H1 (cell line): ENCODE measurements at regions not wholly inside any gene's neighbourhood (a gene's known extent, or its start where the extent isn't known, plus 50 kb on each side); places are given as distances from the start of the nearest gene placed in this dataset.

ENCODE experiments used
- CTCF ChIA-PET: fragments of 300-600 bp; sonication (Branson Sonifier 250); formaldehyde crosslinking; loops from one replicate; lab custom pipeline; 2021; ENCODE audit not compliant: partially characterized antibody; lab: Charles Lee
- POLR2A ChIA-PET: fragments of 300-600 bp; sonication (Branson Sonifier 250); formaldehyde crosslinking; loops from one replicate; lab custom pipeline; 2021; ENCODE audit warnings: inconsistent platforms; ENCODE audit not compliant: partially characterized antibody; lab: Charles Lee
- DNase-seq, 2 experiments: peaks; one replicate each; pipeline versions ENCODE4 v3.0.0 to v3.0.0-alpha.2; 2010 to 2022; ENCODE audit warnings: low spot score in 2 of 2, low read depth in 1 of 2, mixed read lengths in 1 of 2
- FAIRE-seq: peaks from 2 replicates; lab custom pipeline; 2011; peaks lifted over from hg19 to GRCh38; lab: Jason Lieb, UNC
- H2AFZ ChIP-seq: 2 replicates; pipeline ENCODE4 v1.8.1; 2012; ENCODE audit warnings: low read length, inconsistent platforms
- H2AK5ac ChIP-seq: 2 replicates; pipeline ENCODE4 v1.6.1; 2013; ENCODE audit warnings: low read depth, low read length
- H2BK120ac ChIP-seq: replicated peaks from 2 replicates; pipeline ENCODE3; 2013; ENCODE audit warnings: low read depth, low read length, inconsistent platforms
- H2BK12ac ChIP-seq: 2 replicates; pipeline ENCODE4 v1.6.1; 2013; ENCODE audit warnings: low read depth, low read length
- H2BK15ac ChIP-seq: 2 replicates; pipeline ENCODE4 v1.6.1; 2013; ENCODE audit warnings: low read length
- H2BK20ac ChIP-seq: 2 replicates; pipeline ENCODE4 v1.6.1; 2013; ENCODE audit warnings: low read length
- H2BK5ac ChIP-seq: 2 replicates; pipeline ENCODE4 v1.6.1; 2013; ENCODE audit warnings: low read depth, low read length
- H3K14ac ChIP-seq: 2 replicates; pipeline ENCODE4 v1.6.1; 2013; ENCODE audit warnings: inconsistent platforms; ENCODE audit not compliant: insufficient read length
- H3K18ac ChIP-seq: 2 replicates; pipeline ENCODE4 v1.6.1; 2013; ENCODE audit warnings: low read length; ENCODE audit errors: extremely low read depth
- H3K23ac ChIP-seq: 2 replicates; pipeline ENCODE4 v1.6.1; 2013; ENCODE audit warnings: inconsistent platforms; ENCODE audit not compliant: insufficient read length
- H3K23me2 ChIP-seq: 2 replicates; pipeline ENCODE4 v1.6.1; 2013; ENCODE audit warnings: low read depth, low read length
- H3K27ac ChIP-seq: 2 replicates; pipeline ENCODE4 v1.6.1; 2011; ENCODE audit warnings: low read depth, low read length, inconsistent platforms
- H3K27me3 ChIP-seq, 4 experiments: replicated peaks in 1 of 4; 1 replicate in 1 of 4; 2 replicates in 3 of 4; pipeline versions ENCODE4 v1.6.1 to v1.8.1; 2011 to 2013; ENCODE audit warnings: low read length in 3 of 4, mild to moderate bottlenecking in 3 of 4, inconsistent platforms in 2 of 4, mixed read lengths in 2 of 4, moderate library complexity in 1 of 4; ENCODE audit not compliant: control insufficient read depth in 3 of 4, insufficient read depth in 3 of 4; ENCODE audit errors: extremely low read depth in 1 of 4
- H3K36me3 ChIP-seq, 4 experiments: 2 replicates each; pipeline versions ENCODE4 v1.6.1 to v1.8.1; 2011 to 2013; ENCODE audit warnings: mild to moderate bottlenecking in 4 of 4, low read length in 3 of 4, moderate library complexity in 2 of 4, control low read depth in 1 of 4, inconsistent platforms in 1 of 4; ENCODE audit not compliant: insufficient read depth in 4 of 4, control insufficient read depth in 2 of 4
- H3K4ac ChIP-seq: replicated peaks from 2 replicates; pipeline ENCODE3; 2013; ENCODE audit warnings: low read length, low read depth, mixed read lengths, inconsistent platforms; ENCODE audit not compliant: insufficient read length
- H3K4me1 ChIP-seq, 4 experiments: replicated peaks in 1 of 4; 1 replicate in 1 of 4; 2 replicates in 3 of 4; pipeline versions ENCODE4 v1.6.1 to v1.8.1; 2011 to 2013; ENCODE audit warnings: low read length in 3 of 4, inconsistent platforms in 2 of 4, mixed read lengths in 1 of 4; ENCODE audit not compliant: insufficient read depth in 4 of 4, control insufficient read depth in 3 of 4
- H3K4me2 ChIP-seq, 2 experiments: 2 replicates each; pipeline versions ENCODE4 v1.6.1 to v1.8.1; 2011 to 2013; ENCODE audit warnings: low read depth in 2 of 2, low read length in 2 of 2, control low read depth in 1 of 2, inconsistent platforms in 1 of 2, mild to moderate bottlenecking in 1 of 2; ENCODE audit not compliant: insufficient read depth in 1 of 2
- H3K4me3 ChIP-seq, 4 experiments: fragments of 200-600, 300-600 bp in 1 of 4; sonication (generic), shearing (Covaris generic), sonication (Bioruptor Twin) in 1 of 4; 2 replicates each; pipeline versions ENCODE4 v1.5.1 to v1.8.1; 2011 to 2016; ENCODE audit warnings: low read length in 4 of 4, low read depth in 3 of 4, control low read depth in 2 of 4, inconsistent platforms in 2 of 4, mild to moderate bottlenecking in 2 of 4, mixed read lengths in 1 of 4, moderate library complexity in 1 of 4; ENCODE audit not compliant: insufficient read depth in 2 of 4; ENCODE audit errors: extremely low read depth in 1 of 4
- H3K56ac ChIP-seq: replicated peaks from 2 replicates; pipeline ENCODE3; 2013; ENCODE audit warnings: low read depth, mild to moderate bottlenecking, mixed read lengths, low read length, inconsistent platforms; ENCODE audit not compliant: insufficient read length
- H3K79me1 ChIP-seq: 2 replicates; pipeline ENCODE4 v1.6.1; 2013; ENCODE audit warnings: low read depth, low read length, control low read depth
- H3K79me2 ChIP-seq, 2 experiments: 2 replicates each; pipeline versions ENCODE4 v1.6.1 to v1.8.1; 2012 to 2013; ENCODE audit warnings: low read length in 2 of 2, mild to moderate bottlenecking in 2 of 2, inconsistent platforms in 1 of 2; ENCODE audit not compliant: insufficient read depth in 2 of 2, control insufficient read depth in 1 of 2
- H3K9ac ChIP-seq, 4 experiments: replicated peaks in 1 of 4; 1 replicate in 1 of 4; 2 replicates in 3 of 4; pipeline versions ENCODE4 v1.6.1 to v1.8.1; 2011 to 2013; ENCODE audit warnings: low read depth in 3 of 4, low read length in 3 of 4, control low read depth in 2 of 4, mild to moderate bottlenecking in 2 of 4, moderate library complexity in 2 of 4, inconsistent platforms in 1 of 4; ENCODE audit errors: extremely low read depth in 1 of 4
- H3K9me3 ChIP-seq, 2 experiments: 2 replicates each; pipeline versions ENCODE4 v1.6.1 to v1.8.1; 2012 to 2013; ENCODE audit warnings: mild to moderate bottlenecking in 2 of 2, moderate library complexity in 2 of 2, control low read depth in 1 of 2, inconsistent platforms in 1 of 2, low read depth in 1 of 2, low read length in 1 of 2, mixed read lengths in 1 of 2; ENCODE audit not compliant: insufficient read depth in 2 of 2
- H4K20me1 ChIP-seq, 2 experiments: replicated peaks in 1 of 2; 2 replicates each; pipeline versions ENCODE3 to v1.8.1; 2011 to 2013; ENCODE audit warnings: inconsistent platforms in 2 of 2, low read length in 2 of 2, mild to moderate bottlenecking in 1 of 2; ENCODE audit not compliant: insufficient read depth in 2 of 2, control insufficient read depth in 1 of 2
- H4K5ac ChIP-seq: 2 replicates; pipeline ENCODE4 v1.6.1; 2013; ENCODE audit warnings: low read length, low read depth, mixed read lengths, inconsistent platforms; ENCODE audit not compliant: insufficient read length
- H4K8ac ChIP-seq: 2 replicates; pipeline ENCODE4 v1.8.0; 2013; ENCODE audit warnings: mild to moderate bottlenecking, moderate library complexity, low read length, inconsistent platforms; ENCODE audit not compliant: insufficient read depth; ENCODE audit errors: extremely low read depth
- H4K91ac ChIP-seq: replicated peaks from 2 replicates; pipeline ENCODE3; 2013; ENCODE audit warnings: low read length, mixed read lengths, inconsistent platforms; ENCODE audit not compliant: insufficient read length
- BRCA1 ChIP-seq: IDR thresholded peaks from 2 replicates; pipeline ENCODE4 v1.6.1; 2012; ENCODE audit warnings: low read depth, low read length, improper control_type of control experiment
- TEAD4 ChIP-seq: IDR thresholded peaks from 2 replicates; pipeline ENCODE4 v1.6.1; 2012; ENCODE audit warnings: low read depth, low read length, inconsistent platforms, mixed read lengths
- WGBS, 2 experiments: shearing (Covaris generic) in 1 of 2; methylation state at CpG; one replicate each; pipeline versions ENCODE4 v1.1.6 to v1.1.7; 2013 to 2015; ENCODE audit warnings: low lambda C conversion rate in 2 of 2, mixed read lengths in 2 of 2, inconsistent platforms in 1 of 2, low coverage in 1 of 2, missing lambda C conversion rate in 1 of 2; ENCODE audit not compliant: insufficient replicate concordance in 2 of 2, insufficient coverage in 1 of 2, insufficient read length in 1 of 2; ENCODE audit errors: extremely low coverage in 1 of 2, missing lambda C conversion rate in 1 of 2; 5-methylcytosine and 5-hydroxymethylcytosine counted together

- 66% methylated on average over 6 of the region's 6 CpGs; no CpG with 5 or more reads in 1 of the 2 experiments for WGBS, 2 experiments
- Histone ChIP-seq H2BK20ac (no peak overlapping the region), H3K4me1 (peaks cover 2 to 10% (median 7%) of the 10 kb centered on the region in 4 experiments; a peak in 5 of 7 replicates), H2AK5ac (no peak overlapping the region), H2BK15ac (peak overlapping the region; percentile 49; the same call in 1 of the 2 replicates), H3K79me2 (no peaks in the 10 kb centered on the region), H2AFZ (0 out of 2 replicates have a peak overlapping the region, but pooled peaks have one; percentile 15), H3K4me2 (peak overlapping the region; percentile 2 to 34; a peak in 1 of 4 replicates), H3K56ac (no peak overlapping the region), H3K23ac (no peak overlapping the region), H4K5ac (no peak overlapping the region), H3K79me1 (no peaks in the 10 kb centered on the region), H4K20me1 (no peaks in the 10 kb centered on the region), H3K14ac (no peak overlapping the region), H3K4ac (no peak overlapping the region), H3K27ac (no peak overlapping the region), H4K91ac (peak overlapping the region; percentile 10), H3K23me2 (no peaks in the 10 kb centered on the region; the same call in none of the 2 replicates), H3K36me3 (no peaks in the 10 kb centered on the region), H3K4me3 (no peak overlapping the region), H2BK120ac (no peak overlapping the region), H4K8ac (no peak overlapping the region), H3K9ac (no peak overlapping the region), H2BK5ac (peak overlapping the region; percentile 57; the same call in 1 of the 2 replicates), H3K18ac (no peak overlapping the region), H3K9me3 (0 out of 4 replicates have a peak, but pooled peaks cover 5% of the 10 kb centered on the region in 2 experiments), H2BK12ac (no peak overlapping the region; the same call in 1 of the 2 replicates), H3K27me3 (no peaks in the 10 kb centered on the region)
- no peak for DNase-seq
- ChIA-PET POLR2A (interaction anchor here (1.2 kb wide), 1 partner anchor 10 kb away, joined by 3 read pairs; no protein-coding TSS in a partner anchor), CTCF (interaction anchor here (0.8 to 1.5 kb wide), 3 partner anchors 14 to 118 kb away, joined by 3 to 4 read pairs (median 3); no protein-coding TSS in a partner anchor)
- TF ChIP-seq BRCA1: no peak
- TF ChIP-seq TEAD4: peak; percentile 44; the same call in 1 of the 2 replicates
- FAIRE-seq: no peak
Measured at GRCh38 chr7:121480566-121481335, 84.6 kb upstream of the FAM3C start.
